Gastroesophageal sphincter (tissue), 4 donors: ENCODE measurements at regions not wholly inside any gene's neighbourhood (a gene's known extent, or its start where the extent isn't known, plus 50 kb on each side); places are given as distances from the start of the nearest gene placed in this dataset.
"Not testable (repeated sequence)": the region's sequence is repeated elsewhere in the genome, so short reads cannot be mapped to it uniquely, and the experiment has no call there.

Source experiments
- ATAC-seq: fragments of 150-250 bp; one replicate; pipeline ENCODE4 v1.9.1; 2016; ENCODE audit warnings: mild to moderate bottlenecking, moderate library complexity
- H3K27ac ChIP-seq, 4 donors: fragments of 200-600 bp; sonication (generic) in 3 of 4; 1 replicate in 3 of 4; 2 replicates in 1 of 4; pipeline ENCODE4 v1.5.1; 2016 to 2019
- H3K27me3 ChIP-seq: fragments of 200-600 bp; sonication (generic); one replicate; pipeline ENCODE4 v1.5.1; 2019
- H3K36me3 ChIP-seq, 2 donors: fragments of 200-600 bp; sonication (generic); one replicate each; pipeline ENCODE4 v1.5.1; 2019; ENCODE audit warnings: control low read depth in 1 of 2
- H3K4me1 ChIP-seq, 3 donors: fragments of 200-600 bp; sonication (generic); 1 replicate in 2 of 3; 2 replicates in 1 of 3; pipeline ENCODE4 v1.5.1; 2016 to 2019; ENCODE audit warnings: control low read depth in 2 of 3
- H3K4me3 ChIP-seq, 2 donors: fragments of 200-600 bp; sonication (generic); one replicate each; pipeline ENCODE4 v1.5.1; 2019; ENCODE audit warnings: mild to moderate bottlenecking in 1 of 2, moderate library complexity in 1 of 2
- H3K9me3 ChIP-seq, 3 donors: fragments of 200-600 bp; sonication (generic); one replicate each; pipeline ENCODE4 v1.5.1; 2017 to 2019; ENCODE audit warnings: control low read depth in 2 of 3
- EP300 ChIP-seq: sonication (generic); formaldehyde crosslinking; IDR thresholded peaks from one replicate; pipeline ENCODE4 v1.6.1; 2017; ENCODE audit warnings: antibody characterized with exemption, mild to moderate bottlenecking
- POLR2A ChIP-seq, 2 donors: fragments of 450-650 bp; IDR thresholded peaks; one replicate each; pipeline ENCODE4 v1.6.1; 2017; ENCODE audit warnings: antibody characterized with exemption in 2 of 2, mild to moderate bottlenecking in 2 of 2, moderate library complexity in 1 of 2
- POLR2AphosphoS5 ChIP-seq: sonication (generic); formaldehyde crosslinking; IDR thresholded peaks from one replicate; pipeline ENCODE4 v1.6.1; 2017; ENCODE audit warnings: antibody characterized with exemption
- WGBS, 2 donors: methylation state at CpG; one replicate each; pipeline ENCODE4 v1.1.5; 2018; ENCODE audit warnings: low coverage in 1 of 2; 5-methylcytosine and 5-hydroxymethylcytosine counted together
- TF ChIP-seq, protein P1 (sequence below), 4 experiments: fragments of 200-600 bp in 2 of 4; fragments of 450-650 bp in 2 of 4; sonication (generic) in 1 of 4; IDR thresholded peaks; one replicate each; pipeline ENCODE4 v1.5.1; 2017 to 2019; ENCODE audit warnings: antibody characterized with exemption in 4 of 4, mild to moderate bottlenecking in 2 of 4, moderate library complexity in 2 of 4

DNA sequence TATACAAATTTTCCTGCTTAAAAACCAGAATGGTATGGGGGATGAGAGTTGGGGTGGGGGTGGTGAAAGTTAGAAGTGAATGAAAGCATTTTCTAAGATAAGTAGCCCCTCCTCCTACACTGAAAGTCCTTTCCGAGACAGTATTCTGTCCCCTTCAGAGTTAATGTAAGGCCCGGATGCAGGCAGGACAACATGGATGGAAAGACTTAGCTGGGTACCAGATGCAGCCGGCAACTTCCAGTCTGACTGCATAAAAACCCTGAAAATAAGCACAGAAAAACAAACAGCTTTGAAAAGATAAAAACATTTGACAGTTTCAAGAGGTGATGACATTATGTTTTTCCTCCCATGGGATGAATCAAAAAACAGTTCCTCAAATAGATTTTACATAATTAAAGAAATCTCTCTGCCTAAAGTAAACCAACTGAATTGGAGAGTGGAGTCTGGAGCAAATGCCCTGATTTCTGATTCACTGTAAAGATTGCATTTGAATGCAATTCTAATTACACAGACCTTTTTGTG, 196.3 kb downstream of the GPAT3 start:
- 19 to 80% methylated on average over 3 of the region's 3 CpGs for WGBS, 2 donors
- Histone ChIP-seq H3K36me3 (no peaks in the 10 kb centered on the region), H3K27ac (no peak overlapping the region), H3K27me3 (no peaks in the 10 kb centered on the region), H3K4me1 (no peaks in the 10 kb centered on the region), H3K9me3 (peaks cover 0 to 7% (median 0%) of the 10 kb centered on the region in 3 donors), H3K4me3 (no peak overlapping the region)
- TF ChIP-seq, protein P1, sequence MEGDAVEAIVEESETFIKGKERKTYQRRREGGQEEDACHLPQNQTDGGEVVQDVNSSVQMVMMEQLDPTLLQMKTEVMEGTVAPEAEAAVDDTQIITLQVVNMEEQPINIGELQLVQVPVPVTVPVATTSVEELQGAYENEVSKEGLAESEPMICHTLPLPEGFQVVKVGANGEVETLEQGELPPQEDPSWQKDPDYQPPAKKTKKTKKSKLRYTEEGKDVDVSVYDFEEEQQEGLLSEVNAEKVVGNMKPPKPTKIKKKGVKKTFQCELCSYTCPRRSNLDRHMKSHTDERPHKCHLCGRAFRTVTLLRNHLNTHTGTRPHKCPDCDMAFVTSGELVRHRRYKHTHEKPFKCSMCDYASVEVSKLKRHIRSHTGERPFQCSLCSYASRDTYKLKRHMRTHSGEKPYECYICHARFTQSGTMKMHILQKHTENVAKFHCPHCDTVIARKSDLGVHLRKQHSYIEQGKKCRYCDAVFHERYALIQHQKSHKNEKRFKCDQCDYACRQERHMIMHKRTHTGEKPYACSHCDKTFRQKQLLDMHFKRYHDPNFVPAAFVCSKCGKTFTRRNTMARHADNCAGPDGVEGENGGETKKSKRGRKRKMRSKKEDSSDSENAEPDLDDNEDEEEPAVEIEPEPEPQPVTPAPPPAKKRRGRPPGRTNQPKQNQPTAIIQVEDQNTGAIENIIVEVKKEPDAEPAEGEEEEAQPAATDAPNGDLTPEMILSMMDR (IDR thresholded peaks at IDR 0.05): no peak
- TF ChIP-seq POLR2A (IDR thresholded peaks at IDR 0.05) (no peak), POLR2AphosphoS5 (no peak), EP300 (no peak)
- no peak for ATAC-seq

DNA sequence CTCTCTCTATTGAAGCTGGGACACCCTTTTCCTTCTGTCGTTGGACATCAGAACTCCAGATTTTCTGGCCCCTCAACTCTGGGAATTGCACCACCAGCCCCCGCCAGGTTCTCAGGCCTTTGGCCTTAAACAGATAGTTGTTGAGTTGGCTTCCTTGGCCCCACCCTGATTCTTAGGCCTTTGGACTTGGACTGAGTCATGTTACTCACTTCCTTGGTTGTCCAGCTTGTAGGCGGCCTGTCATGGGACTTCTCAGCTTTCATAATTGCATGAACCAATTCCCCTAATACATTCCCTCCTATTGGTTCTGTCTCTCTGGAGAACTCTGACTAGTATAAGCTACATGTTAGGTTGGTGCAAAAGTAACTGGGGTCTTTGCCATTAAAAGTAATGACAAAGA, 195.7 kb downstream of the GPAT3 start:
- WGBS, 2 donors: 90 to 96% methylated on average over 2 to 3 of the region's 3 CpGs
- peaks cover 0 to 7% (median 0%) of the 10 kb centered on the region in 3 donors for H3K9me3 ChIP-seq
- no peak overlapping the region for H3K27ac ChIP-seq
- no peak overlapping the region for H3K4me3 ChIP-seq
- H3K36me3 ChIP-seq: no peaks in the 10 kb centered on the region
- ATAC-seq: no peak
- no peaks in the 10 kb centered on the region for H3K27me3 ChIP-seq
- no peak for TF ChIP-seq EP300
- TF ChIP-seq, protein P1 (IDR thresholded peaks at IDR 0.05): no peak
- no peak for TF ChIP-seq POLR2AphosphoS5
- TF ChIP-seq POLR2A (IDR thresholded peaks at IDR 0.05): no peak
- H3K4me1 ChIP-seq: no peaks in the 10 kb centered on the region

DNA sequence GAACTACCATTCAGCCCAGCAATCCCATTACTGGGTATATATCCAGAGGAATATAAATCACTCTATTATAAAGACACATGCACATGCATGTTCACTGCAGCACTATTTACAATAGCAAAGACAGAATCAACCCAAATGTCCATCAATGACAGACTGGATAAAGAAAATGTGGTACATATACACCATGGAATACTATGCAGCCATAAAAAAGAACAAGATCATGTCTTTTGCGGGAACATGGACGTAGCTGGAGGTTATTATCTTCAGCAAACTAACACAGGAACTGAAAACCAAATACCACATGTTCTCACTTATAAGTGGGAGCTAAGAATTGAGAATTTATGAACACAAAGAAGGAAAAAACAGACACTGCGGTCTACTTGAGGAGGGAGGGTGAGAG, 195.1 kb downstream of the GPAT3 start:
- not testable (repeated sequence) for H3K27ac ChIP-seq, H3K27me3 ChIP-seq, H3K4me1 ChIP-seq, ATAC-seq, H3K36me3 ChIP-seq, H3K9me3 ChIP-seq, H3K4me3 ChIP-seq
- WGBS, 2 donors: 88 to 89% methylated on average over 3 of the region's 3 CpGs

DNA sequence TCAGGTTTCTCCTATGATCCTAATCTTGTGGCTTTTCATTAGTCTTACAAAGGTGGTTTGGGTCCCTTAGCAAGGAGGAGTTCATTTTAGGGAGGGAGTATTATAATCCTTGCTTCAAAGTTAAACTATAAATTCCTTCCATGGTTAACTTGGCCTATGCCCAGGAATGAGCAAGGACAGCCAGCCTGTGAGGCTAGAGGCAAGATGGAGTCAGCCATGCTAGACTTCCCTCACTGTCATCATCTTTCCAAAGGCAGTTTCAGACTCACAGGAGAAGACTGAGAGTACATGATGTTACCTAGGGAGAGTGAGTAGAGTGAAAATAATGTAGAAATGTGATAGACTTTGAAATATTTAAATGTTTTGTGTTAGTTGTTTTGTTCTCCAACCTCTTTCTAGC, 192.3 kb downstream of the GPAT3 start:
- TF ChIP-seq EP300 (no peak), POLR2A (IDR thresholded peaks at IDR 0.05) (no peak), POLR2AphosphoS5 (no peak)
- TF ChIP-seq, protein P1 (IDR thresholded peaks at IDR 0.05): no peak
- no peaks in the 10 kb centered on the region for H3K36me3 ChIP-seq
- H3K27me3 ChIP-seq: no peaks in the 10 kb centered on the region
- no peak overlapping the region for H3K27ac ChIP-seq
- H3K4me1 ChIP-seq: no peaks in the 10 kb centered on the region
- H3K4me3 ChIP-seq: no peak overlapping the region
- H3K9me3 ChIP-seq: peaks cover 0 to 7% (median 0%) of the 10 kb centered on the region in 3 donors
- ATAC-seq: no peak

DNA sequence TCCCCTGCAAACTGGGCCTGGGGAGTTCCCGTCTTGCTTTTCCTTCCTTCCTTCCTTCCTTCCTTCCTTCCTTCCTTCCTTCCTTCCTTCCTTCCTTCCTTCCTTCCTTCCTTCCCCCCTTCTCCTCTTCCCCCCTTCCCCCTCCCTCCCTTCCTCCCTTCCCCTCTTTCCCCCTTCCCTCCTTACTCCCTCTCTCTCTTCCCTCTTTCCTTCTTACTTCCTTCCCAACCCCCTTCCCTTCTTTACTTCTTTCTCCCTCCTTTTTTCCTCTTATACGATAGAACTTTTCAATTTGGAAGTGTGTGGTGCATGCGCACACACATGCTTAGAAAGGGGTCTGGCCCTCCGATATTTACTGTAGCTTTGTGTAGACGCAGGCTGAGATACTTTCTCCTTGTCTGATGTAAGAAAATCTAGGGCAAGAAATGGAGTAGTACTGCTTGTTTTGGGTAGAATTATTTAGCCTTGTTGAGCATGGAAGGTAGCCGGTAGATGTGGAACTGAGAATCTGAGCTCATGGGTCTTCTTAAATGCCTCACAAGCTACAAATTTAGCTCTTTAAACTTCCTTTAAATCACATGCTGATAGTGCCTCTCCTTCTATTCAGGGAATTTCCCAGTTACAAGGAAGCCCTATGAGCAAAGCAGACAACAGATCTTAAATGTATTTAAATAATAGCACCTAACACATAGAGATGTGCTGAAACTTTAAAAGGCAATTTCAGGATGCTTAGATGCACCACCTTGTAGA, 189.6 kb downstream of the GPAT3 start:
- ATAC-seq: no peak
- no peaks in the 10 kb centered on the region for H3K27me3 ChIP-seq
- H3K36me3 ChIP-seq: no peaks in the 10 kb centered on the region
- H3K4me3 ChIP-seq: no peak overlapping the region
- no peaks in the 10 kb centered on the region for H3K4me1 ChIP-seq
- TF ChIP-seq POLR2AphosphoS5 (no peak), EP300 (no peak)
- H3K27ac ChIP-seq: no peak overlapping the region
- 88 to 92% methylated on average over 4 of the region's 6 CpGs for WGBS, 2 donors
- H3K9me3 ChIP-seq: peaks cover 0 to 7% (median 0%) of the 10 kb centered on the region in 3 donors
